Eye (tissue), 1 donor: ENCODE measurements at regions not wholly inside any gene's neighbourhood (a gene's known extent, or its start where the extent isn't known, plus 50 kb on each side); places are given as distances from the start of the nearest gene placed in this dataset.
"Not testable (repeated sequence)": the region's sequence is repeated elsewhere in the genome, so short reads cannot be mapped to it uniquely, and the experiment has no call there.

Experiments used
- DNase-seq: peaks from one replicate; pipeline ENCODE4 v3.0.0-alpha.2; 2015

DNA sequence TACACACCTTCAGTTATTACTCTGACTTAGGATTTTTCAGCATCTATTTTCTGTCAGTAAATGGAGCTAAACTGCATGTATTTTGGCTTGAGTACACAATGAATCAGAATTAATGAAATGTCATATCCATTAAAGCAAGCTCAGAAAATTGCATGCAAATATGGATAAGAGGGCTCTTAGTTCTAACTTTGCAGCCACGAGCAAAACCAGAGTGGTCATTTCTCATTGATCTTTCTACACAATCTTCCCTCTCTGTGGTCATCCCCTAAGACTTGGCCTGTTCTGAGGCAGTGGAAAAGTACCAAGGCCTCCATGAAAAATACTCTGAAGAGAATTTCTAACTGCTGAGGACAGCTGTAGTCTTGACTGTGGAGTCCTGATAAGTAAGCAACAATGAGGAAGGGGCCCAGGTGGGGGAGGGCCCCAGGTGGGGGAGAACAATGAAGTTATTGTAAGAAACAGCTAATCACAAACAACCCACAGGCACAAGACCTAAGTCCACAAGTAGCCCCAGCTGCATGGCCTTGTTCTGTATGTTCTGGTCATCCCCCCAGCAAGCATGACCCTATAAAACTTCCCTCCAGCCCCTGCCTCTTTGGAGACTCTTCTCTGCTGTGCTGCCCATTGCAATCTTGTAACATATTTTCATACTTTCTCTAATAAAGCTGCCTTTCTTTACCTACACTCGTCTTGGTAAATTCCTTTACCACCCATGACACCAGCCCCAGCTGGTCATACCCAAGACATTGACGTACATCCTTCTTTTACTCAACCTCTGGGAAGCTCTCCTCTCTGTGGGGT is 230.3 kb downstream of the TDRD15 start:
- DNase-seq: no peak

DNA sequence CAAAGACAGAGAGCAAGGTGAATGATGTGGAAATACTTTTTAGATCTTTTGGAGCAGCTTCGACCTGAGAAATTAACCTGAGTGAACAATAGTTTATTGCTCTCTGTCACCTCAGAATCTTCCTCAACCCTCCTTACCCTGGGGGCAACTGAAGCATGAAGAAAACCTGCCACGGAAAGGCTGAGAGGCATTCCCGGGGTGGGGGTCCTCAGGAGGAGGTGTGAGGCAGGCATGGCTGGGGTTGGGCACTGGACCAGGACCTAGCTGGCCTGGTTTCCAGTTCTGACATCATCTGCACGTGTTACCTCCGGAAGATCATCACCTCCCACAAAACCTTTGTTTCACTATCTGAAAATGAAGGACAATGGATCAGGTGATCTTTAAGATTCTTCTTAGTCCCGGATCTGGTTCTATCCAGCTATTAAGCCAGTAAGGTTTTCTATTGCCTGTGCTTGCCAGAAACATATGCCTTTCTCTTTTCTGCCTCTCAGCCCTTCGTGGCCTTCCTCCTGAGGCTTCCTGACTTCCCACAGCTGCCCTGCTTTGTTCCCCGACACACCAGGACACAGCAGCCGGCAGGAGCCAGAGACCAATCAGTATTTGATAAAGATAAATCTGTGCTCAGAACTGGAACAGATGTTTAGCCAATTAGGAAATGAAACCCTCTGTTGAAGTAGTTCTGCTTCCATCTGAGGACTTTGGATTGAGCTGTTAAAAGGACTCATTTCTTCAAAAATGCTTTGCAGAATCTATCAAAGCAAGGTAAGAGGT is 232.5 kb downstream of the TDRD15 start:
- peak; percentile 36 for DNase-seq

GRCh38 chr2:21356857-21357255 is 233.1 kb downstream of the TDRD15 start:
- DNase-seq: no peak

DNA sequence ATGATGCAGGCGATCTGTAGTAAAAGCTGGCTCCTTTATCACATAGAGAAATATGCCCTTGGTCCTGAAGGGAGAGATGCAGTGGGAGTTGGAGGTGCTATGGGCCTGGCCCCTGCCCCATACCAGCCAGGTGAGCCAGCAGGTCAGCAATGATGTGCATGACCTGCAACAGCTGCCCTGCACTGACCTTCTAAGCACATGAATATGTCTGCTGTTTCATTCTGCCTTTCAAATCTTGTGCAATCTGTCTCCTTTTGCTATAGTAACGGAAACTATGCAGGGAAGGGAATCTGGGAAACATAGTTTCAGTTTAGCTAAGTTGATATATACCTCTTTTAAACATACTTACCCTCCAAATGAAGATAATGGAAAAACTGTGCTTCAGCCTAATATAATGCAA is 235.2 kb downstream of the TDRD15 start:
- no peak for DNase-seq

DNA sequence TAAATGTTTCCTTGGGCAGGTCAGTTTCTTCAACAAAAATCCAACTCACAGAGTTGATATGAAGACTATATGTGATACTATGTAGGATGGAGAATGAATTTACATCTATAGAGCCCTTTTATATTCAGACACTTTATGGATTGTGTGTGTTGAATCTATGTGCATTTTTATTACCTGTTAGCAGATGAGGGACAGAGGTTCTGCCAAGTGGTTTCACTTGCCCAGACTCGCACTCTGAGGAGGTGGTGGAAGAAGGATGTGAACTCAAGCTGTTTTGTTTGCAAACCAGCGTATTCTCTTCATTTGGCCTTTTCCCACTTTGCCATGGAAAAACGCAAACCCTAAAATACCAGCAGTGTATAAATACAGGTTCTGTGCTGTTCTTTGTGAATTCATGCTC is 237.6 kb downstream of the TDRD15 start:
- no peak for DNase-seq

GRCh38 chr2:21361957-21362486 is 238.3 kb downstream of the TDRD15 start:
- no peak for DNase-seq

DNA sequence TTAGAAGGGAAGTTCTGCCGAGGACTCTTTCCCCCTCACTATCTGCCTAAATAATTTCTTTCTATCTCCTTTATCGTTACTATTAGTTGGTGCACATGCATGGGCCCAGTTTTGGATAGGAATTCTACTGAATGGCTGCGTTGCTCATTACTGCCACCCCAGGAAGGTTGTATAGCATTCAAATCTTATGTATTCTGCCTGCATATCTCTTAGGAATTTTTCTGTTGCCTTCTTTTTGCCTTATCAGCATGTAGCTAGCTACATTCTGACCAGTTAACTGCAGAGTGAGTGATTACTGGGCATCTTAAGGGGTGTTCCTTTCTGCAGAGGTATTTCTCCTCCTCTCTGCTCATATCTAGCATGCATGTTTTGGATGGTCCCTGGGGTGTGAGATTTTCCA is 239.6 kb downstream of the TDRD15 start:
- DNase-seq: no peak

GRCh38 chr2:21367421-21367820 is 243.7 kb downstream of the TDRD15 start:
- no peak for DNase-seq

DNA sequence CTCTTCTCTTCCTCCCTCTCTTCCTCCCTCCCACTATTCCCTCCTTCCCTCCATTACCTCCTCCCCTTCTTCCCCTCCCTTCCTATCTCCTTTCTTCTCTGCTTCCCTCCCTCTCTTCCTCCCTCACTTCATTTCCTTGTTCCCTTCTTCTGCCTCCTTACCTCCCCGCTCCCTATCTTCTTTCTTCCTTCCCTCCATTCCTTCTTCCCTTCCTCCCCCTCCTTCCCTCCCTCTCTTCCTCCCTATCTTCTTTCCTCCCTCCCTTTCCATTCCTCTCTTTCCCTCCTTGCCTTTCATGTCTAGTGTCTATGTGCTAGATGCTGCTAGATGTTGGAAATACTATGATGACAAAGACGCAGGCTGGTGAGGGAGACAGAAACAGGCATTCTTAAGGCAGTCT is 246.0 kb downstream of the TDRD15 start:
- no peak for DNase-seq

GRCh38 chr2:21371499-21372003 is 247.8 kb downstream of the TDRD15 start:
- DNase-seq: no peak

GRCh38 chr2:21372654-21373053 is 248.9 kb downstream of the TDRD15 start:
- DNase-seq: no peak

DNA sequence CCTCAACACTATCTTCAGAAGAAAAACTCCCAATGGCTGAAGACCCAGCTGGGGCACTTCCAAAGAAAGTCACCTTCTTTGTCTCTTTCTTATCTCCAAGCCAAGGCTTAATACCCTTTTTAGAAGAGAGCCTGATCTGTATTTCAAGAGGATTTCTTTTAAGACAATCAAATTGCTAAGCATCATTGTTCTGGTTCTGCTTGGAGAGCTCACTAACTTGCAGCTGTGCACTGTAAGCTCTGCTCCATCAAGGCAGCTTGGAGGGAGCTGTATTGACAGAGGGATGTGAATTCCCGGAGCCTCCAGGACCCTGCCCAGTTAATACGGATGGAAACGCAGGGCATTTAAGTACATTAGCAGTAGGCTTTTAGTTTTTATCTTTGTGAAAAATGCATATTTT is 253.1 kb downstream of the TDRD15 start:
- no peak for DNase-seq

DNA sequence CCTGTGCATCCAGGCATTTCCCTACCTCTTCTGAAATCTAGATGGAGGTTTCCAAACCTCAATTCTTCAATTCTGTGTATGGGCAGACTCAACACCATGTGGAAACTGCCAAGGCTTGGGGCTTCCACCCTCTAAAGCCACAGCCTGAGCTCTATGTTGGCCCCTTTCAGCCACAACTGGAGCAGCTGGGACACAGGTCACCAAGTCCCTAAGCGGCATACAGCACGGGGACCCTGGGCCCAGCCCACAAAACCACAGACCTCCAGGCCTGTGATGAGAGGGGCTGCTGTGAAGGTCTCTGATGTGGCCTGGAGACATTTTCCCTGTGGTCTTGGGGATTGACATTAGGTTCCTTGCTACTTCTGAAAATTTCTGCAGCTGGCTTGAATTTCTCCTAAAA is 255.4 kb downstream of the TDRD15 start:
- DNase-seq: no peak

GRCh38 chr2:21379668-21380067 is 255.9 kb downstream of the TDRD15 start:
- not testable (repeated sequence) for DNase-seq

DNA sequence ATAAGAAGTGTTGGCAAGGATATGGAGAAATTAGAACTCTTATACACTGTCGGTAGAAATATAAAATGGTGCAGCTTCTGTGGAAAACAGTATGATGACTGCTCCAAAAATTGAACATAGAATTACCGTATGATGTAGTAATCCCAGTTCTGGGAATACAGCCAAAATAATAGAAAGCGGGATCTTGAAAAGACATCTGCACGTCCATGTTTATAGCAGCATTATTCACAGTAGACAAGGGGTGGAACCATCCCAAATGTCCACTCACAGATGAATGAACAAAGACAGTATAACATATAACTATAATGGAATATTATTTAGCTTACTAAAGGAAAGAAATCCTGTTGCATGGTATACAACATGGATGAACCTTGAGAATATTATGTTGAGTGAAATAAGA is 257.7 kb downstream of the TDRD15 start:
- DNase-seq: no peak

DNA sequence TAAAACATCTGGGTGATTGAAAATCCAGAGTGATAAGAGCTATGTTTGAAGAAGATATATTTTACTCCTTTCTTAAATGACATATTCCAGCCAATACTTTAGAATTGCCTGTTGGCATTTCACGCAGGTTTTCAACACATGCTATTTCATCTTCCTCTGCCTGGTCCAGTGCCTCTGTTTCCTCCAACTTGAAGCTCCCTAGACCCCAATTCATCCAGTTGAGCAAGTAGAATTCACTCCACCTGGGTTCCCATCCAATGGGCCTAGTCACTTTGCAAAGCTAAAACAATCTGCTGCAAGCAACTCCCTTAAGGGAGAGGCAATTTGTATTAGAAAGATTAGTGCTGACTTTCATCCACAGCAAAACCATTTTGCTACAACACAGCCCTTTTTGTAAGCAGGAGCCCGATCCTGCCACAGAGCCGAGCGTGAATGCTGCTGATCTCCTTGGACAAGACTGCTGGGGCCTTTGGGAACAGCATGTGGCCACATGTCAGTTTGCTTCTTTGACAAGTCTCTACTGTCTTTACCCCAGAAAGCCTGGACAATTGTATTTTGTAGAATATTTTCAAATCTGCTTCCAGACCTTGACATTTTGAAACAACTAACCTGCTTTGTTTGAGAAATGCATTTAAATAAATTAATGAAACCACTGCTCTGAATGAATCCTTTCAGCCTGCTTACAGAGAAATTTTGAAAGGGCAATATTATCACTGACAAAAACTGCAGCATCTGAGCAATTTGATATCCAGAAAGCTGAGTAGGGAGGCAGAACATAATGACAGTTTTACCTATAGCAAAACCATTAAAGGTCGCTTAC is 259.1 kb downstream of the TDRD15 start:
- DNase-seq: peak; percentile 40

DNA sequence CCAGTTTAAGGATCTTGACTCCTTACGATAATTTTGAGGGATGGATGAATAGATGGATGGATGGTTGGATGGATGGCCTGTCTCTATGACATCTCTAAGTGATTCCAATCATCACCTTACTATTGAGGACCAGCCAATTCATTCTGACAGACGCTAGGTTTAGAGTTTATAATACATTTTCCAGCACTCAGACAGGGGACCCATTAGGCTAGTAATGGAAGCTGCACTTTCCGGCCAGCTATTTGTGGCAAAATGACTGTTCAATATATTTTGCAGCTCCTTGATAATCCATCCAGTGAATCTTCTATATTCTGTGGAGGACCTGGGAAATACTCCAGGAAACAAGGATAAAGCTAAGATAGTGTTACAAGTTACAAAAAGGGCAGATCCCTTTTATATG is 262.9 kb downstream of the TDRD15 start:
- DNase-seq: no peak

DNA sequence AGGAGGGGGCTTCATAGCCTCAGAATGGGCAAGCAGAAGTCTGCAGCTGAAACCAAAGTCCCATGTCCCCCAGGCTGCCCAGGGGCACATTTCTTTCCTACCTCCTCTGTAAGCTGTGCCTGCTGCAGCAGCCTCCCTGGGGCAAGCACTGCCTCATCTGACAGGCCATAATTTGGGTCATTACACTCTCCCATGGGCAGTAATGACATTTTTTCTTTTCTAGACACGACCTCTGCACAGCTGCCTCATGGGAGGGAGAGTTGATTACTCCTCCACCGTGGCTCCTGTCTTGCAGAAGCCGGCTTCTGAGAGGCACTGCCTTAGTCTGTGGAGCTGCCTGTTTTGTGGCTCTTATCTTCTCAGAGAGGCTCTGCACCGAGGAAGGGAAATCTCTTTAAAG is 268.9 kb downstream of the TDRD15 start:
- peak; percentile 74 for DNase-seq

DNA sequence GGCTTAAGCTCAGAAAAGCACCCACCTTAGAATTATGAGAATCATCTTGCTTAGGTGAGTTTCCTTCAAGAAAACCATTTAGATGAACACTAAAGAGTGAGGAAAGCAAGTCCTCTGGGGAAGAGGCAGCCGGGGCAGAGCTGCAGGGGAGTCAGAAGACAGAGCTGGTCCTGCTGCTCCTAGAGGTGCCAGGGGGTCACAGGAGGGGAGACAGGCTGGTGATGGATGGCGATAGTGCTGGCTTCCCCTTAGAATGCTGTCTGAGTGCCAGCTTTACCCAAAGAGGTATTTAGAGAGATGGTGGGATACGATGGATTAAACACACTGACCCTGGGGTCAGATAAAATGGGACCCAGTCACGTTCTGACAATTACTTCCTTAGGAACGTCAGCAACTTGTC is 269.4 kb downstream of the TDRD15 start:
- DNase-seq: no peak

DNA sequence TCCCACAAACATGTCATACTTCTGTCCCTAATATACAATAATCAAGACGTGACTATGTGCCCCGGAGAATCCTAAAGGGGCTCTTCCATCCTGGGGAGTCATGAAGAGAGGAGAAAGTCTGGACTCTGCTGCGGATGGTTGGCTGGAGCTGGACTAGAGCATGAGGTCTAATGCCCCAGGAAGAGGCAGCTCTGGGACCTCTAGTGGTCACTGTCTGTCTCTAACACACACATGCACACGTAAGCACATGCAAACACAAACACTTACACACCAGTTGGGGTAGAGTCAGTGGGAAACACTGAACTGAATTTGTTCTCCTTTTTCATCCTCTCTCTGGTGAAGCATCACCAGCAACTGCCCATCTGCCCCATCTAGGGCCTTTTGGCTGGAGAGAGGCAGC is 271.6 kb downstream of the TDRD15 start:
- DNase-seq: no peak

DNA sequence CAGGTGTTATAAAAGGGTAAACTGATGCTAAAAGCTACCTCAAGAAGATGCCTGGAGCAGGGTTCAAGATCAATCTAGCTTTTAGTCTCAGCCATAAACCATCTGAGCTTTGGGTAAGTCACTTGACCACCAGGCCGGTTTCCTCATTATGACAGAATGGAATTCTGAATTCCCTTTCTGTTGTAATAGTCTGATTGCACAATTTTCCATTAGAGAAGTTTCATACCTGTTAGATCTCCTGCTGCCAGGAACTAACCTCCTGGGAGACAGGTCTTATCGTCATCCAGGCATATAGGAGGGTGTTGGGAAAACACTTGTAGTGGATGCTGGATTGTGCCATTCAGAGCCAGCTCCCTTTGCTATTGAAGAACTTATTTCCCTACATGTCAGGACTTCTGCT is 272.5 kb downstream of the TDRD15 start:
- no peak for DNase-seq

DNA sequence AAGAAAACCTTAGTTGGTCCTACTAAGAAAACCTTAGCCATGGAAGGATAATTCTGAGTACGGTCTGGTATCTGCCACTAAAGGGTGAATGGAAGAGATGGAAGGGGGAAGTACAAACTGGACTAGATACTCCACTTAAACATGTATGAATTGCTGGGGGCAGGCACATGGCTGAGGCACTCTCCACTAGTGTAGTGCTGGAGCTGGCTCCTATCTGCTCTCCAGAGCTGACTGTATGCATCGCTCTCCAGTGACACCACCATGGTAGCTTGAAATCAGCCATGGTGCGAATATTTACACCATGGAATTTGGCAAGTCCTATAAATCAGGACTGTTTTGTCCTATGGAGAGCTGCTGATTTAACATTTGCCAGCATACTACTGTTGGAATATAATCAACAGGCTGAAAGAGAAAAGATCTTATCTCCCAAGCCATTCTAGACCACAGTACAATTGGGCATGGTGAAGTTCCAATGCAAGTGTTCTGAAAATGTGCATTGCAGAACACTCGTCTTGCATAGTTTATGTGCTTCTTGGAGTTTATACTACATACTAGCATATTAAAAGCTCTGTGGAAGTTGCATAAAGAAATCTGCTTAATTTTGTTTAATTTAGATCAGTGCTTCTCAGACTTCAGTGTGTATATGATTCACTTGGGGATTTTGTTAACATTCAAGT is 277.4 kb downstream of the TDRD15 start:
- DNase-seq: no peak
